H1 (cell line): ENCODE measurements at regions not wholly inside any gene's neighbourhood (a gene's known extent, or its start where the extent isn't known, plus 50 kb on each side); places are given as distances from the start of the nearest gene placed in this dataset.

Experiments used
- CEBPB ChIP-seq: IDR thresholded peaks from 2 replicates; pipeline ENCODE4 v1.6.1; 2012; ENCODE audit warnings: low read depth, low read length
- EP300 ChIP-seq, 2 experiments: IDR thresholded peaks; 1 replicate in 1 of 2; 2 replicates in 1 of 2; pipeline ENCODE4 v1.6.1; 2011 to 2012; ENCODE audit warnings: low read depth in 2 of 2, low read length in 2 of 2, mild to moderate bottlenecking in 2 of 2, borderline replicate concordance in 1 of 2, inconsistent platforms in 1 of 2, moderate library complexity in 1 of 2
- FOSL1 ChIP-seq: IDR thresholded peaks from 2 replicates; pipeline ENCODE4 v1.6.1; 2011; ENCODE audit warnings: mild to moderate bottlenecking, low read depth, low read length, moderate library complexity; ENCODE audit not compliant: insufficient read depth
- PHF8 ChIP-seq: fragments of 200-600 bp; sonication (generic); conservative IDR thresholded peaks from 2 replicates; pipeline ENCODE4 v1.7.1; 2012; ENCODE audit warnings: low read depth, mild to moderate bottlenecking, inconsistent platforms, low read length, moderate library complexity
- RBBP5 ChIP-seq: IDR thresholded peaks from 2 replicates; pipeline ENCODE4 v1.7.1; 2012; ENCODE audit warnings: low read depth, mild to moderate bottlenecking, inconsistent platforms, low read length, moderate library complexity, borderline replicate concordance
- SIRT6 ChIP-seq: IDR thresholded peaks from one replicate; pipeline ENCODE4 v1.7.1; 2012; ENCODE audit warnings: low read length, inconsistent platforms
- SP4 ChIP-seq: IDR thresholded peaks from 2 replicates; pipeline ENCODE4 v1.6.1; 2012; ENCODE audit warnings: low read length, inconsistent platforms
- SRF ChIP-seq: IDR thresholded peaks from 2 replicates; pipeline ENCODE4 v1.6.1; 2011; ENCODE audit warnings: mild to moderate bottlenecking, low read depth, low read length, moderate library complexity
- SUZ12 ChIP-seq: fragments of 200-600 bp; sonication (generic); IDR thresholded peaks from 2 replicates; pipeline ENCODE4 v1.6.1; 2012; ENCODE audit warnings: mild to moderate bottlenecking, inconsistent platforms, low read length, moderate library complexity, mixed read lengths
- TF ChIP-seq, protein P1 (sequence below): fragments of 300-600 bp; sonication (generic); IDR thresholded peaks from 2 replicates; pipeline ENCODE4 v1.7.1; 2012; ENCODE audit warnings: low read length, moderate library complexity, mild to moderate bottlenecking, inconsistent platforms; ENCODE audit not compliant: insufficient replicate concordance

DNA sequence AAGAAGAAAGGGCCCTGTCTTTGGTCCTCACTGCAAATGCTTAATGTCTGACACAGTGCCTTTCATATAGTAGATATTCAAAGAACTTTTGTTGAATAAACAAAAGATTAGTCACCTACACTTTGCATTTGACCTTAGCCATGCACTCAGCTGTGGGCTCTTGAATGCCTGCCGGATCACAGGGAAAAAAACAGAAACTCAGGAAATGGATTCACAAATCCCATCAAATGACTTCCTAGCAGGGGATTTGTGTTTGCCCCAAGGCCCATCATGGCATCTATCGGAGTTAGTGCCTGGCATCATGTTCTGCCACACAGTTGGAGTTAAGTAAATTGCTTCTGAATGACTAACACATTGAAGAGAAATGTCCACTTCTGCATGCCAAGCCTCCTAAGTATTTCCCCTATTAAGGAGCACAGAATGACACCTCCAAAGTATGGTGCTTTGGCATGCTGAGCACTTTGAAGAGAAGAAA lies 72.3 kb upstream of the DST start (continued):
- TF ChIP-seq, protein P1, sequence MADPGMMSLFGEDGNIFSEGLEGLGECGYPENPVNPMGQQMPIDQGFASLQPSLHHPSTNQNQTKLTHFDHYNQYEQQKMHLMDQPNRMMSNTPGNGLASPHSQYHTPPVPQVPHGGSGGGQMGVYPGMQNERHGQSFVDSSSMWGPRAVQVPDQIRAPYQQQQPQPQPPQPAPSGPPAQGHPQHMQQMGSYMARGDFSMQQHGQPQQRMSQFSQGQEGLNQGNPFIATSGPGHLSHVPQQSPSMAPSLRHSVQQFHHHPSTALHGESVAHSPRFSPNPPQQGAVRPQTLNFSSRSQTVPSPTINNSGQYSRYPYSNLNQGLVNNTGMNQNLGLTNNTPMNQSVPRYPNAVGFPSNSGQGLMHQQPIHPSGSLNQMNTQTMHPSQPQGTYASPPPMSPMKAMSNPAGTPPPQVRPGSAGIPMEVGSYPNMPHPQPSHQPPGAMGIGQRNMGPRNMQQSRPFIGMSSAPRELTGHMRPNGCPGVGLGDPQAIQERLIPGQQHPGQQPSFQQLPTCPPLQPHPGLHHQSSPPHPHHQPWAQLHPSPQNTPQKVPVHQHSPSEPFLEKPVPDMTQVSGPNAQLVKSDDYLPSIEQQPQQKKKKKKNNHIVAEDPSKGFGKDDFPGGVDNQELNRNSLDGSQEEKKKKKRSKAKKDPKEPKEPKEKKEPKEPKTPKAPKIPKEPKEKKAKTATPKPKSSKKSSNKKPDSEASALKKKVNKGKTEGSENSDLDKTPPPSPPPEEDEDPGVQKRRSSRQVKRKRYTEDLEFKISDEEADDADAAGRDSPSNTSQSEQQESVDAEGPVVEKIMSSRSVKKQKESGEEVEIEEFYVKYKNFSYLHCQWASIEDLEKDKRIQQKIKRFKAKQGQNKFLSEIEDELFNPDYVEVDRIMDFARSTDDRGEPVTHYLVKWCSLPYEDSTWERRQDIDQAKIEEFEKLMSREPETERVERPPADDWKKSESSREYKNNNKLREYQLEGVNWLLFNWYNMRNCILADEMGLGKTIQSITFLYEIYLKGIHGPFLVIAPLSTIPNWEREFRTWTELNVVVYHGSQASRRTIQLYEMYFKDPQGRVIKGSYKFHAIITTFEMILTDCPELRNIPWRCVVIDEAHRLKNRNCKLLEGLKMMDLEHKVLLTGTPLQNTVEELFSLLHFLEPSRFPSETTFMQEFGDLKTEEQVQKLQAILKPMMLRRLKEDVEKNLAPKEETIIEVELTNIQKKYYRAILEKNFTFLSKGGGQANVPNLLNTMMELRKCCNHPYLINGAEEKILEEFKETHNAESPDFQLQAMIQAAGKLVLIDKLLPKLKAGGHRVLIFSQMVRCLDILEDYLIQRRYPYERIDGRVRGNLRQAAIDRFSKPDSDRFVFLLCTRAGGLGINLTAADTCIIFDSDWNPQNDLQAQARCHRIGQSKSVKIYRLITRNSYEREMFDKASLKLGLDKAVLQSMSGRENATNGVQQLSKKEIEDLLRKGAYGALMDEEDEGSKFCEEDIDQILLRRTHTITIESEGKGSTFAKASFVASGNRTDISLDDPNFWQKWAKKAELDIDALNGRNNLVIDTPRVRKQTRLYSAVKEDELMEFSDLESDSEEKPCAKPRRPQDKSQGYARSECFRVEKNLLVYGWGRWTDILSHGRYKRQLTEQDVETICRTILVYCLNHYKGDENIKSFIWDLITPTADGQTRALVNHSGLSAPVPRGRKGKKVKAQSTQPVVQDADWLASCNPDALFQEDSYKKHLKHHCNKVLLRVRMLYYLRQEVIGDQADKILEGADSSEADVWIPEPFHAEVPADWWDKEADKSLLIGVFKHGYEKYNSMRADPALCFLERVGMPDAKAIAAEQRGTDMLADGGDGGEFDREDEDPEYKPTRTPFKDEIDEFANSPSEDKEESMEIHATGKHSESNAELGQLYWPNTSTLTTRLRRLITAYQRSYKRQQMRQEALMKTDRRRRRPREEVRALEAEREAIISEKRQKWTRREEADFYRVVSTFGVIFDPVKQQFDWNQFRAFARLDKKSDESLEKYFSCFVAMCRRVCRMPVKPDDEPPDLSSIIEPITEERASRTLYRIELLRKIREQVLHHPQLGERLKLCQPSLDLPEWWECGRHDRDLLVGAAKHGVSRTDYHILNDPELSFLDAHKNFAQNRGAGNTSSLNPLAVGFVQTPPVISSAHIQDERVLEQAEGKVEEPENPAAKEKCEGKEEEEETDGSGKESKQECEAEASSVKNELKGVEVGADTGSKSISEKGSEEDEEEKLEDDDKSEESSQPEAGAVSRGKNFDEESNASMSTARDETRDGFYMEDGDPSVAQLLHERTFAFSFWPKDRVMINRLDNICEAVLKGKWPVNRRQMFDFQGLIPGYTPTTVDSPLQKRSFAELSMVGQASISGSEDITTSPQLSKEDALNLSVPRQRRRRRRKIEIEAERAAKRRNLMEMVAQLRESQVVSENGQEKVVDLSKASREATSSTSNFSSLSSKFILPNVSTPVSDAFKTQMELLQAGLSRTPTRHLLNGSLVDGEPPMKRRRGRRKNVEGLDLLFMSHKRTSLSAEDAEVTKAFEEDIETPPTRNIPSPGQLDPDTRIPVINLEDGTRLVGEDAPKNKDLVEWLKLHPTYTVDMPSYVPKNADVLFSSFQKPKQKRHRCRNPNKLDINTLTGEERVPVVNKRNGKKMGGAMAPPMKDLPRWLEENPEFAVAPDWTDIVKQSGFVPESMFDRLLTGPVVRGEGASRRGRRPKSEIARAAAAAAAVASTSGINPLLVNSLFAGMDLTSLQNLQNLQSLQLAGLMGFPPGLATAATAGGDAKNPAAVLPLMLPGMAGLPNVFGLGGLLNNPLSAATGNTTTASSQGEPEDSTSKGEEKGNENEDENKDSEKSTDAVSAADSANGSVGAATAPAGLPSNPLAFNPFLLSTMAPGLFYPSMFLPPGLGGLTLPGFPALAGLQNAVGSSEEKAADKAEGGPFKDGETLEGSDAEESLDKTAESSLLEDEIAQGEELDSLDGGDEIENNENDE, result no peak
- TF ChIP-seq SP4, result no peak
- no peak for TF ChIP-seq SUZ12
- TF ChIP-seq FOSL1, result no peak
- no peak for TF ChIP-seq RBBP5
- TF ChIP-seq CEBPB, result no peak
- no peak for TF ChIP-seq PHF8
- no peak for TF ChIP-seq EP300 (IDR thresholded peaks at IDR 0.05; ENCODE audit: borderline replicate concordance in 1 of 2, low read depth in 2 of 2, low read length in 2 of 2)
- TF ChIP-seq SIRT6, result no peak
- TF ChIP-seq SRF, result no peak
